OCI-LY7 (cell line): ENCODE measurements at regions not wholly inside any gene's neighbourhood (a gene's known extent, or its start where the extent isn't known, plus 50 kb on each side); places are given as distances from the start of the nearest gene placed in this dataset.

Experiments
- CTCF ChIP-seq: fragments of 200-600 bp; sonication (generic); conservative IDR thresholded peaks from 2 replicates; pipeline ENCODE4 v1.5.1; 2014; ENCODE audit warnings: mild to moderate bottlenecking, antibody characterized with exemption, low read length, moderate library complexity, mixed read lengths
- EZH2phosphoT487 ChIP-seq: fragments of 200-600 bp; sonication (generic); IDR thresholded peaks from 2 replicates; pipeline ENCODE4 v1.6.1; 2018; ENCODE audit warnings: low read depth, borderline replicate concordance, mild to moderate bottlenecking, mixed run types, antibody characterized with exemption, low read length, moderate library complexity, mixed read lengths

- no peak for TF ChIP-seq CTCF
- no peak for TF ChIP-seq EZH2phosphoT487
These were observed 239.7 kb upstream of the HTR2A start for GRCh38 chr13:47136504-47136941.
